OCI-LY7 (cell line): ENCODE measurements at regions not wholly inside any gene's neighbourhood (a gene's known extent, or its start where the extent isn't known, plus 50 kb on each side); places are given as distances from the start of the nearest gene placed in this dataset.

Experiments used
- BruUV-seq: library from RNA; stranded (reverse); fragments of 400-500 nt; replicated peaks from 2 replicates; lab custom pipeline; 2021; lab: Mats Ljungman, UMichigan
- CTCF ChIA-PET: fragments of 300-600 bp; sonication (Branson Sonifier 250); formaldehyde crosslinking; loops from one replicate; lab custom pipeline; 2022; ENCODE audit warnings: antibody characterized with exemption; ENCODE audit not compliant: unreplicated experiment; lab: Charles Lee
- POLR2A ChIA-PET: fragments of 300-600 bp; sonication (Branson Sonifier 250); formaldehyde crosslinking; loops from one replicate; lab custom pipeline; 2022; ENCODE audit warnings: antibody characterized with exemption; lab: Charles Lee
- DNase-seq: peaks from one replicate; pipeline ENCODE4 v3.0.0-alpha.2; 2015; ENCODE audit warnings: low spot score
- H2AFZ ChIP-seq: fragments of 200-600 bp; sonication (generic), shearing (Covaris generic); 2 replicates; pipeline ENCODE4 v1.6.1; 2014; ENCODE audit warnings: mild to moderate bottlenecking, antibody characterized with exemption, low read length, moderate library complexity
- H3K27ac ChIP-seq: fragments of 200-600 bp; sonication (generic); 2 replicates; pipeline ENCODE4 v1.5.1; 2014; ENCODE audit warnings: mixed run types, low read depth, mild to moderate bottlenecking, moderate library complexity, low read length, inconsistent platforms; ENCODE audit not compliant: poor library complexity, severe bottlenecking
- H3K36me3 ChIP-seq: fragments of 200-600 bp; sonication (generic); 2 replicates; pipeline ENCODE4 v1.6.1; 2014; ENCODE audit warnings: mild to moderate bottlenecking, antibody characterized with exemption, low read length, moderate library complexity, mixed read lengths; ENCODE audit not compliant: insufficient read depth
- H3K4me1 ChIP-seq: fragments of 200-600 bp; sonication (generic); 2 replicates; pipeline ENCODE4 v1.5.1; 2014; ENCODE audit warnings: mild to moderate bottlenecking, low read length; ENCODE audit not compliant: insufficient read depth, poor library complexity, severe bottlenecking
- H3K4me2 ChIP-seq: fragments of 200-600 bp; sonication (generic); 2 replicates; pipeline ENCODE4 v1.6.1; 2014; ENCODE audit warnings: mild to moderate bottlenecking, low read length
- H3K4me3 ChIP-seq: fragments of 200-600 bp; sonication (generic); 2 replicates; pipeline ENCODE4 v1.5.1; 2014; ENCODE audit warnings: mild to moderate bottlenecking, low read depth, low read length; ENCODE audit not compliant: poor library complexity, severe bottlenecking
- H3K79me2 ChIP-seq: fragments of 200-600 bp; sonication (generic); 2 replicates; pipeline ENCODE4 v1.6.1; 2016; ENCODE audit warnings: low read depth, mild to moderate bottlenecking, low read length, moderate library complexity, mixed read lengths; ENCODE audit not compliant: insufficient read depth
- H3K9me2 ChIP-seq: fragments of 200-600 bp; sonication (generic); 2 replicates; pipeline ENCODE4 v1.6.1; 2016; ENCODE audit warnings: mild to moderate bottlenecking, low read length, mixed read lengths; ENCODE audit not compliant: insufficient read depth
- H3K9me3 ChIP-seq: fragments of 200-600 bp; sonication (generic); 2 replicates; pipeline ENCODE4 v1.6.1; 2014; ENCODE audit warnings: mild to moderate bottlenecking, mixed run types, low read length, mixed read lengths
- H4K20me1 ChIP-seq: fragments of 200-600 bp; sonication (generic); 2 replicates; pipeline ENCODE4 v1.6.1; 2014; ENCODE audit warnings: mild to moderate bottlenecking, antibody characterized with exemption, low read length, moderate library complexity, mixed read lengths; ENCODE audit not compliant: insufficient read depth
- CTCF ChIP-seq: fragments of 200-600 bp; sonication (generic); conservative IDR thresholded peaks from 2 replicates; pipeline ENCODE4 v1.5.1; 2014; ENCODE audit warnings: mild to moderate bottlenecking, antibody characterized with exemption, low read length, moderate library complexity, mixed read lengths
- EZH2phosphoT487 ChIP-seq: fragments of 200-600 bp; sonication (generic); IDR thresholded peaks from 2 replicates; pipeline ENCODE4 v1.6.1; 2018; ENCODE audit warnings: low read depth, borderline replicate concordance, mild to moderate bottlenecking, mixed run types, antibody characterized with exemption, low read length, moderate library complexity, mixed read lengths
- intact Hi-C: fragments of 100-400 bp; cut with micrococcal nuclease; formaldehyde crosslinking; loops from one replicate; pipeline ENCODE4 v1.10.0; 2022; ENCODE audit not compliant: unreplicated experiment

- Histone ChIP-seq H3K4me2 (no peak overlapping the region), H2AFZ (no peak overlapping the region), H3K36me3 (no peaks in the 10 kb centered on the region), H3K9me2 (no peaks in the 10 kb centered on the region), H3K27ac (no peak overlapping the region), H3K79me2 (no peaks in the 10 kb centered on the region), H3K9me3 (no peaks in the 10 kb centered on the region), H3K4me1 (no peaks in the 10 kb centered on the region), H4K20me1 (no peaks in the 10 kb centered on the region), H3K4me3 (no peak overlapping the region)
- POLR2A ChIA-PET = no interaction called here
- CTCF ChIA-PET = no interaction called here
- no peak for DNase-seq
- TF ChIP-seq CTCF (no peak), EZH2phosphoT487 (no peak)
- intact Hi-C loops = no loop called here
- no TSS peak for BruUV-seq
Observed at GRCh38 chr11:15638386-15638787, 523.7 kb downstream of the INSC start.

GRCh38 chr11:15640318-15640717 is 525.6 kb downstream of the INSC start:
- Histone ChIP-seq H3K4me2 (no peak overlapping the region), H3K9me2 (no peaks in the 10 kb centered on the region), H3K79me2 (no peaks in the 10 kb centered on the region), H3K4me3 (no peak overlapping the region), H4K20me1 (no peaks in the 10 kb centered on the region), H3K27ac (no peak overlapping the region), H3K4me1 (no peaks in the 10 kb centered on the region), H2AFZ (no peak overlapping the region), H3K9me3 (no peaks in the 10 kb centered on the region), H3K36me3 (no peaks in the 10 kb centered on the region)
- no TSS peak for BruUV-seq
- DNase-seq = no peak
- ChIA-PET CTCF (no interaction called here), POLR2A (no interaction called here)
- TF ChIP-seq CTCF (no peak), EZH2phosphoT487 (no peak)
- intact Hi-C loops = no loop called here

- H3K4me2 ChIP-seq = no peak overlapping the region
- ChIA-PET CTCF (no interaction called here), POLR2A (interaction anchor here (0.6 to 1.2 kb wide), 3 partner anchors 10 to 210 kb away, joined by 3 read pairs; no protein-coding TSS in a partner anchor)
- no peak overlapping the region for H2AFZ ChIP-seq
- no TSS peak for BruUV-seq
- DNase-seq = no peak
- no peaks in the 10 kb centered on the region for H4K20me1 ChIP-seq
- H3K4me3 ChIP-seq = no peak overlapping the region
- H3K27ac ChIP-seq = no peak overlapping the region
- H3K9me2 ChIP-seq = no peaks in the 10 kb centered on the region
- no peaks in the 10 kb centered on the region for H3K36me3 ChIP-seq
- TF ChIP-seq CTCF (no peak), EZH2phosphoT487 (no peak)
- no peaks in the 10 kb centered on the region for H3K79me2 ChIP-seq
- no peaks in the 10 kb centered on the region for H3K9me3 ChIP-seq
- intact Hi-C loops = no loop called here
- H3K4me1 ChIP-seq = no peaks in the 10 kb centered on the region
Observed at GRCh38 chr11:15641271-15642045, 526.7 kb downstream of the INSC start.
